HTERT RPE-1 (cell line): ENCODE measurements at regions not wholly inside any gene's neighbourhood (a gene's known extent, or its start where the extent isn't known, plus 50 kb on each side); places are given as distances from the start of the nearest gene placed in this dataset.

ENCODE experiments used
- in situ Hi-C: fragments of 300-500 bp; cut with MboI; formaldehyde crosslinking; loops from 4 replicates; pipeline ENCODE4 v1.14.3; 2020; ENCODE audit warnings: low sequenced_read_pairs

DNA sequence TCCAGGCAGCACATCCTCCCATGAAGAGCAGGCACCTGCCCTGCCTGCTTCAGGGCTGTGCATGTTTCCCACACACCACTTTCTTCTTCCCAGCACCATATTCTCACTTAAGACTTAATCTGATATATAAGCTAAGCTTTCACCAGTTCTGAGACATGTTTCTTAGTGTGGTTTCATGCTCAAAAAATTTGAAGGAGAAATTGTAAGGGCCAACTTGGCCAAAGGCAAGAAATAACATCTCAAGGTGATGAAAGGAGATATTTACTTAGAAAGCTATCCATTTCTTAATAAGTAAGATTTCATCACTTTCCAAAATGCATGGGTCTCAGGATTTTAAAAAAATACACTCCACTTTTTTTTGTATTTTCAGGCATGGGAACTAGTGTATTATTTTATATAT is 468.1 kb upstream of the AKR1E2 start:
- in situ Hi-C loops: no loop called here

DNA sequence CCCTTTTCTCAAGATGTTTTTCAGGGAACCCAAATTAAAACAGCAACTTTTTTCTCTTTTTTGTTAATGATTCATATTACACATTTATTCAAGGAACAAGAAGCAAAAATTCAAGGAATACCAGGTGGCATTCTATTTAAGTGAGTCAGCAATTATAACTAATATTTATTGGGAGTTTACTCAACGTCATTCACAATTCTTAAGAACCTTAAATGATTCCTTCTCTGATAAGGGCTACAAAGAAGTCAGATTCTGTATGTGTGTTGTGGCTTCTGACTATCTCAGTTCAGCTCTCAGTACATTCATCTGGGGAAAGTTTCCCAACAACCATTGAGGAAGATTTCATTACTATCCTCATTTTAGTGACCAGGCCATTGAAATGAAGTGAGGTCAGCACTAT is 470.7 kb upstream of the AKR1E2 start:
- in situ Hi-C loops: no loop called here

DNA sequence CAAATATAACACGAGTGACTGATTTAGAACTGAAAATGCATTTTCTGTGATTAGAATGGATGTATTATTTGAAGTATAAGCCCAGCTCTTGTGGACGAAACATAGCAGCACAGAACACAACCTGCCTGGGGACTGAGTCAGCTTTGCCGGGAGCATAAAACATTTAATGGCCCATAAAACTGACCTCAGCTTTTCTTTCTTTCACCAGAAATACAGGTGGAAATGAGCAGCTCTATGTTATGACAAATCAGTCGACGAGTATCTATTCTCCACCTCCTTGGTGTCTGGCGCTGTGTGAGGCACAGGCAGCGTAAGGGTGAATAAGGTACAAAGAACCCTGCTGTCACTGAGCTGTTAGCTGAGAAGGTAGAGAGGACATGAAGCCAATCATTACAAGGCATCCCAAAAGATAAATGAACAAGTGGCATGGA is 471.6 kb upstream of the AKR1E2 start:
- in situ Hi-C loops: no loop called here

DNA sequence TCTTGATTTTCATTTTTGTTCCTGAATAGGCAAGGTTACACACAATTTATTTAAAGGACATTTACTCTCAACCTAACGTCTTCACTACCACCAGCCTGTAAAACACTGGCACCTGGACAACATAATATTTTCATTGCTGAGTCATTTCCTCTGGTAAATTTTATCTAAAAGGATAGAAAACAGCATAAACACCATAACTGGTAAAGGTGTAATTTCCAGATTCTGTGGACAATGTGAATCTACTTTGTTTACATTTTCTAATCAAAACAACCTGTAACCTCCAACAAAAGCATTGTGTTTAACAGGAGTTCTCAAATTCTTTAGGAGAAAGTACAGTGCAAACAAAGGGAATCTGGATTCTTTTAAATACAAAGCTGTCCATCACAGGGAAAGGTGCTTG is 472.0 kb upstream of the AKR1E2 start:
- in situ Hi-C loops: no loop called here

DNA sequence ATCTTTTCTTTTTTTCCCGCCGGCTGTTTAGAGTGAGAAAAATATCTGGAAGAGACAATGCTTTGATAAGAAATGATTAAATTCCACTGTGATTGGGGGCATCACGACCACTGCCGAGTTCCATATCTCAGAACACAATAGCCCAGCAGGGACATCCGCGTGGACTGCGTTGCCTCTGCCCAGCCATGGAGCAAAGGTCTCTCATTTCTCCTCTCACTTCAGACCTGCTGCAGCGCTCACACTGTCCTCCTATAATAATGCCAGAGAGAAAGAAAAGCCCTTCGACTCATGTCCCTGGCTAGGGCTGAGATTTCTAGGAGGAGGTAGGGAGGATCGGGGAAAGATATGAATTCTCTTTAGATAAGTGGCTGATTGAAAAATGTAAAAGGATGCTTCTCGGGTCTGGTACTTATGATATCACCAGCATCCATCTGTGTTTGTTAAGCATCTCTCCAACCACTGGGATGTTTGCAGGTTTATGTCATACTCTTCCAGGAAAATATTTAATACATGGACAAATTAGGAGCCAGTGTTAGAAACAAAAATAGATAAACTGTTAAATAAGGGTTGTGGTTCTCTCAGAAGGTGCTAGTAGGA is 472.9 kb upstream of the AKR1E2 start:
- in situ Hi-C loops: no loop called here

DNA sequence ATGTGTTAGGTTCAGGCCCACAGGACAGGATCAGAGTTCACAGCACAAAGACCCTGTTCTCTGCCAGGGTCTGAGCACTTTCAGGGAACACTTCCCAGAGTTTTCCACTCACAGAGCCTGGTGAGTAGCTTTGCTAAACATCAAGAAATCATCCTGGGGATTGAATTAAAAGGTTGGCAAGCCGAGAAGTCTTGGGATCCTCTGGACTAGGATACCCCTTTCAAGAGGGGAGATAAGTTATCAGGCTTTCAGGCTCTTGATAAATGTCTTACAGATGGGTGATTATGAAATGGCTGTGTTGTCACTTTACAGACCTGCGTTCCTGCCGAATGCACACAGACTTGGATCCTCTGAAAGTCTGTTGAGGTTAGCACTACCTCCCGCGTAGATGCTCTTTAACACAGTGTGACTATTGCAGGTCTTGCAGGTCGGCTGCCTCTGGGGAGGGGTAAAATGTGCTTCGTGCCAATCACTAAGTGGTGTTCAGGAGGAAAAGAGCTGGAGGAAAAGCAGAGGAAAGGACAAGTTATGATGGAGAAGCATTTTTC is 473.5 kb upstream of the AKR1E2 start:
- in situ Hi-C loops: no loop called here

DNA sequence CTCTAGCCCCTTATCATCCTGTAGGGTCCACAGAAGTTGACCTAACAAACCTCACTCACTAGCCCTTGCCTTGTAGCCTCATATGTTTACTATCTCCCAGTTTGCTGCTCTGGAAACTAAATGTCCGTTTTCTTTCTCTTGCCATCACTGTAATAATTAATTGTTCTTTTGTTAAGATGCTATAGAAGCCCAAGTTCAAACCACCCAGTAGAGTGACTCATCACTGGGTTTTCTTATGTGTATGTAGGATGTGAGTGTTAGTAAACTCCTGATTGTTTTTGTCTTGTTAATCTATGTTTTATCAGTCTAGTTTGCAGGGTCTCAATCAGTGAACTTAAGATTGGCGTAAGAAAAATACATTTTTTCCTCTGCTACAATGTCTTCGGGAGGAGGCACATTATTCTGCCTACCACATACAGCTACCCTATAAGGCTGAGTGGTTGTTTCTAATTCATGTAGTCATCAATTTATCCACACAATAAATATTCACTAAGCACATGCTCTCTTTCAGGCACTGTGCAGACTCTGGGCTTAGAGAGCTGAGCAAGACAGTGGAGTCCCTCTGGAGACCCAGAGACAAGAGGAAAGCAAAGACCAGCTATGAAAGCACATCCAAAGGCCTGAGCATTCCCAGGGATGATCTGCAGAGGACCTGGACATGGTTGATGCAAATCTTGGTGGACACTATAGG is 474.1 kb upstream of the AKR1E2 start:
- in situ Hi-C loops: no loop called here

DNA sequence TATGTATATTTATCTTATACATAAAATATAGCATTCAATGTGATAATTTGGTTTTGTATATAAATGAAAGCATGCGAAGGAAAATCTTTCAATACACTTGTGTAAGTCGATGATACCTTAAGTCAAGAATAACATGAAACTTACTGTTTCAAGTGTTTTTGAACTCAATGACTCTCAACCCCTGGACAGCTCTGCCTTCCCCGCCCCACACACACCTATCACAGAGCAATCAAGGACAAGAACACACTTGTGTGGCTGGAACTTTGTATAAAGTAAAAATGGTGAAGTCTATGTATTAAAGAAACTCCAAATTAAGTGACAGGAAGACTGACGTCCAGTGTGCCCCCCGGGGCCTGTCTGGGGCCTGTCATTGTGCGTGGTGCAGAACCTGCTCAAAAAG is 478.6 kb upstream of the AKR1E2 start:
- in situ Hi-C loops: no loop called here

DNA sequence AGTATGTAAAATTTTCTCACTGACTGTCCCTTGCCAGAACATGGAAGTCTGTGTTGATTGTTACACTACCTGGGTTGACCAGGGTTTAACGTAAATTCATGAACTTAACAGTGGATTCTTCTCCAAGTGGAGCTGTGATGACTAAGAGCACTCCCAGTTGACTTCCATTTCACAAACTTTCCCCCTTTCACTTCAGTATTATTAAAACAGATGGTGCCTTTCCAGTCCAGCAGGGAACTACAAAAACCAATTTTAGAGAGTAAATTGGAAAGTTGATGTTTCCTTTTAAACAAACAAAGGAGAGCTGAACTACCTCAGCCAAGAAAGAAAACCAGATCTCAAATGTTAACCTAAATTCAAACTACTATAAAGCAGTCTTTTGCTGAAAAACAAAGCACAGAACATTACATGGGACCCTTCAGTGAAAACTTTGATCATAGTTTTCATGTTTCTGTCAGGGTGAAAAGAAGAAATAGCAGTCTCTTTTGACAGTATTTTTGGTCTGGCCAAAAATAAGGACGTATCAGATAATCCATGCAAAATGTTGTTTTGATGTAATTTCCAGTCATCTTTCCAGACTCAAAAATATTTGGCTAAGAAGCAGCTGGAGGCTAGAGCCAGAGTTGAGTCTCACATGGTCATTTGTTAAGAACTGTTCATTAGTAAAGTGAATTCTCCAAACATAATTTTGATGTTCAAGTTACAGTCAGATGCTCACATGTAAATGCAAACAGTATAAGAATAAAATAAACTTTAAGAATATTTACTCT is 479.9 kb upstream of the AKR1E2 start:
- in situ Hi-C loops: no loop called here

DNA sequence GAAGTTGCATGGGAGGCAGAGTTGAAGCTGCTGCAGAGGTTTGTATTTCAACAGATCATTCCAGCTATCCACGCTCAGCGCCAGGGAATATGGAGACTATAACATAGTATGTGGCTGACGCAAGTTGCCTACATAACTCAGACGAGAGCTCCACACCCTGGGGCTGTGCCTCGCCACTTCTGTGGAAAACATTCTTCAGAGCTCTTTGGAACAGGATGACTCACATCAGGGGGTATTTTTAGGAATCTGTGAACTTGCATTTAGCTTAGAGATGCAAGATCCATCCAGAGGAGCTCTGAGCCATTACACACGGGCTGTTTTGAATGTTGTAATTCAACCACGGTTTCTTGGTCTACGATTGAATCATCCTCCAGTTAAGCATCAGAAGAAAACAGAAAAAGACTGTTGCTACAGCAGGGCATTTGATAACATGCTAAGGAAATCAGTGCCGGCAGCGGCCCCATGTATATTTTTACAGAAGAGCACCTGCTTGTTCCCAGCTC is 481.5 kb upstream of the AKR1E2 start:
- in situ Hi-C loops: no loop called here

DNA sequence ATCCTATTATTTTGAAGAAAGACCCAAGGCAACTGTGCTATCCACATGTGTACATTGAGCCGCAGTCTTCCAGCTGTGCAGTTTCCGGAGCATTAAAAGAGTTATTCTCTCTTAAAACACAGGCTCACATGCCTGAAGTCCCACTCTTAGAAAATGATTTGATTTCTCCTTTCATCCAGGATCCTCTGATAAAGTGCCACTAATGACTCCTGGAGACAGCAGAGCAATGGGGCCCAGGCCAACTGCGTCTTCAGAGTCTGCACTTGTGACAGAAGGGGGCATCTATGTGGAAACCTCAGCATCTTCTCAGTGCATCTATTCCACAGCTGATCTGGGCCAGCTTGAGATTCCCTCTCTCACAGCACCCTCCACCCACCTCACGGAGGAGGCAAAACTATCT is 482.1 kb upstream of the AKR1E2 start:
- in situ Hi-C loops: no loop called here

DNA sequence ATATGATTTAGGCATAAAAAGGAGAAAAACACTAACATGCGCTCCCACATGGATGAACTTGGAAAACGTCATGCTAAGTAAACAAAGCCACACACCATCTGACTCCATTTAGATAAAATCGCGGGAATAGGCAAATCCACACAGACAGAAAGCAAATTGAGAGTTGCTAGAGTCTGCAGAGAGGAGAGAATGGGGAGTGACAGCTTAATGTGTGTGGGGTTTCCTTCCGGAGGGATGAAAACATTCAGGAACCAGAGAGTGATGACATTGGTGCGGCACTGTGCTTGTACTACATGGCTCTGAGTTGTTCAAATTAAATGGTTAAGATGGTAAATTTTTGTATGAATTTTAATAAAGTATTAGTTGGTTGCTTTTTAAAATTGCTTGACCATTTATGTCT is 482.9 kb upstream of the AKR1E2 start:
- in situ Hi-C loops: no loop called here

DNA sequence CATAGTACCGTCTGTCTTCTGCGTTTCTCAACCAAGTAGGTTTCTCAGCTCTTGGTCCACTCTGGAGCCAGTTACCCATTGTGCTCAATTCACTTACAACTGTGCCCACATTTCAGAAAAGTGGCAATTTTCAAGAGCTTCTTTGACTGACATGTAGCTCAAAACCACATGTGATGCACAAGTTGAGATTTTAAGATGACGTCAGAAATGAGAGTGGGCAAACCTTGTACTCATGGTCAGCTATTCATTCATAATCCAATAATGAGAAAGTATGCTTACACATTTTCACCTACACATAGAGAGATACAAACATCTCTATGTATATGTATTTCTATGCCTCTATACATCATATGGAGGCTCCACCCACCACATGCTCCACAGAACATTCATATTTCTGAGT is 487.2 kb upstream of the AKR1E2 start:
- in situ Hi-C loops: no loop called here

DNA sequence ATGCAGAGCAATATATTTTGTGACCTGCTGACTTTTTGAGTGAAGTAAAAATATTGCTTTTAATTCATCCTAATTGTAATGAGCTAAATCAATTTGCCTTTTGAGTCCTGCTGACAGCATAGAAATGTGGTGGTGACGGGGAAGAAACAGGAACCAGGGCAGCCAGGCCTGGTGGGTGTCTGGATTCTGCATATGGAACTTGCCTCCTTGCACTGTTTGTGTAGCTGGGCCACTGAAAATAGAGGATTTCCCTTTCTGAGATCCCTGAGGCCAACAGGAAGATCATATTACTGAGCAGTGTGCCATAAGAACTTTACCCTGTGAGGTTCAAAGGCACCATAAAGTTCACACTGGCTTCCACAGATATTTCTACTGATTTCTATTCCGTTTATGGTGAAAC is 488.4 kb upstream of the AKR1E2 start:
- in situ Hi-C loops: no loop called here

DNA sequence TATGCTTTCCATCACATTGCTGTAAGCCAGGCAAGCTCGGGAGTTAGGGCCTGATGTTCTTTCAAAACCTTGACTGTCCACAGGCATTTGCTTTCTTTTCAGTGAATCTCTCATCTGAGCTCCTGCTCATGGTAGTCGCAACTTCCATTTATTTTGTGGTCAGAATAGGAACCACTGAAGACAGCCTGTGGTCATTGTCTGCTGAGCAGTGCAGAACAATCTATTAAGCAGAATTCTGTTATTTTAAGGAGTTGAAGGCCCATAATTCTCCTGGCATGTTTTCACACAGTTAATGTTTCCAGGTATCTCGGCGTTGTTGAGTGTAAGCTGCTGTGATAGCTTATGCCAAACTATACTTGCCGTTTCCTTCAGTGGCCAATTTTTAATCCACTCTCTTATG is 491.1 kb upstream of the AKR1E2 start:
- in situ Hi-C loops: no loop called here

DNA sequence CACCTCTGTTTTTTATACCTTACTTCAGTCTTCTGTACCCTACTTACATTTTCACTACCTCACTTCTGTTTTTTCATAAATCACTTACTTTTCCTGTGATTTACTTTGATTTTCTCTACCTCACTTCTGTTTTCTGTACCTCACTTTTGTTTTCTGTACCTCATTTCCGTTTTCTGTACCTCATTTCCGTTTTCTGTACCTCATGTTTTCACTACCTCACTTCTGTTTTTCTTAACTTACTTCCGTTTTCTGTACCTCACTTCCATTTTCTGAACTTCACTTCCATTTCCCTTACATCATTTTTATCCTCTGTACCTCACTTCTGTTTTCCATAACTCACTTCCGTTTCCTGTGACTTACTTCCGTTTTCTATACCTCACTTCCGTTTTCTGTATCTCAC is 492.0 kb upstream of the AKR1E2 start:
- in situ Hi-C loops: no loop called here

DNA sequence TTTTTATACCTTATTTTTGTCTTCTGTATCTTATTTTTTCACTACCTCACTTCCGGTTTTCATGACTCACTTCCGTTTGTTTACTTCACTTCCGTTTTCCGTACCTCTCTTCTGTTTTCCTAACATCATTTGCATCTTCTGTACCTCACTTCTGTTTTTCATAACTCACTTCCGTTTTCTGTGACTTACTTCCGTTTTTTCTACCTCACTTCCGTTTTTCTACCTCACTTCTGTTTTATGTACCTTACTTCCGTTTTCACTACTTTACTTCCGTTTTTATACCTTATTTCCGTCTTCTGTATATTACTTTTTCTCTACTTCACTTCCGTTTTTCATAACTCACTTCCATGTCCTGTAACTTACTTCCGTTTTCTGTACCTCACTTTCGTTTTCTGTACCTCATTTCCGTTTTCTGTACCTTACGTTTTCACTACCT is 492.5 kb upstream of the AKR1E2 start:
- in situ Hi-C loops: no loop called here

DNA sequence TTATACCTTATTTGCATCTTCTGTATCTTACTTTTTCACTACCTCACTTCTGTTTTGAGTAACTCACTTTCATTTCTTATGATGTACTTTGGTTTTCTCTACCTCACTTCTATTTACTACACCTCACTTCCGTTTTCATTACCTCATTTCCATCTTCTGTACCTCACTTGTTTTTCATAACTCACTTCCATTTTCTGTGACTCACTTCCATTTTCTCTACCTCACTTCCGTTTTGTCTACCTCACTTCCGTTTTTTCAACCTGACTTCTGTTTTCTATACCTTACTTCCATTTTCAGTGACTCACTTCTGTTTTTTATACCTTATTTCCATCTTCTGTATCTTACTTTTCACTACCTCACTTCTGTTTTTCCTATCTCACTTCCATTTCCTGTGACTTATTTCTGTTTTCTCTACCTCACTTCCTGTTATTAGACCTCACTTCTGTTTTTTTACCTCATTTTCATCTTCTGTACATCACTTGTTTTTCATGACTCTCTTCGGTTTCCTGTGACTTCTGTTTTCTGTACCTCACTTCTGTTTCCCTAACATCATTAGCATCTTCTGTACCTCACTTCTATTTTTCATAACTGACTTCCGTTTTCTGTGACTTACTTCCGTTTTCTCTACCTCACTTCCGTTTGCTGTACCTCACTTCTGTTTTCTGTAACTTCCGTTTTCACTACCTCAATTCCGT is 493.1 kb upstream of the AKR1E2 start:
- in situ Hi-C loops: no loop called here

DNA sequence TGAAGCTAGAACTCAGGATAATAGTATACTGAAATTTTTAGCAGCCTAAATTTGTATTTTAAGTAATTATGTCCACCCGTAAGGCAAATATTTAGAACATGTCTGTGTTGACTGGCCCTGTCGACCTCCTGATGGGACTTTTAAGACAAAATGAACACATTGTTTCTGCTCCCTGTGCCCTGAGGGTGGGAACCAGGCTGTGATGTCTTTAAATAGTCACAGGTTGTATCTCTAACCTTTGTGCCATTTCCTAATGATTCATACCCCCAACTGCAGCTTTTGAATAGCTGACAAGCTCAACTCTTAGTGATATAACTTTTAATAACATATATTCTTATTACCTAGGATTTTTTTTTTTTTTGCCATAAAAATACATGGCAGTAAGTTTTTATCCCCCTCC is 494.9 kb upstream of the AKR1E2 start:
- in situ Hi-C loops: no loop called here

DNA sequence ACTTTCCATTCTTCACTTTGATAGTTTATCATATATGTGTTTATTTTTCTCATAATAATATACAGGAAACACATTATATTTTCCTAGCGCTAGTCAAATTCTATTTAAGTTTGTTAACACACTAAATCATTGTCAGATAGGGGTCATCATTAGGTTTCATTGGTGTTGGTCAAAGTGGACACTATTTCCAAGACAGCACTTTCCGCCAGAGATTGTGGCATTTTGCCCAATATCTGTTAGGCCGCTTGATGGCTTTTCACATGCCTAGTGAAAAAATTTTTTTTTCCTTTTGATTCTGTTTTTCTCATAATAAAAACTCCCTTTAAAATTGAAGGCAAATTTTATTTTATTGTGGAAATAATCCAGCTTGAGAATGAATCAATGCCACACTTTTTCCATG is 495.4 kb upstream of the AKR1E2 start:
- in situ Hi-C loops: no loop called here

DNA sequence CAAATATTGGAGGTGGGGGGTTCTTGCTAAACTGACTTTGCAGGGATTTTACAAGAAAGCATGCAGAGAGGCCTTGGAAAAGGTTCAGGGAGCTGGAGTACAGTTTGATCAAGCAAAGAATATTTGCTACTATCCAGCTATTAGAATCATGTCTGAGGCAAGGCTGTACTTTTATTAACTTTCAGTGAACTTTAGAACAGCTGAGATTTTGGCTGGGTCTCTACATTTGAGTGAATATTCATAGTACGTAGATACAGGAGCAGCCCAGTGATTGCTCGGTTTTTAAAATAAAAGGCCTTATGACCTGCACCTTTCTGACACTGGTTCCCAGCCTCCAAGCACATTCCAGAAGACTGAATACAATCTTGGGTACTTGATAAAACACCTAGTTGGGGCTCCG is 496.8 kb upstream of the AKR1E2 start:
- in situ Hi-C loops: no loop called here
